Right lobe of liver (tissue), 4 donors: ENCODE measurements at regions not wholly inside any gene's neighbourhood (a gene's known extent, or its start where the extent isn't known, plus 50 kb on each side); places are given as distances from the start of the nearest gene placed in this dataset.

Source experiments
- POLR2A ChIP-seq: fragments of 450-650 bp; IDR thresholded peaks from one replicate; pipeline ENCODE4 v1.6.1; 2017; ENCODE audit warnings: antibody characterized with exemption, mild to moderate bottlenecking
- TF ChIP-seq, protein P1 (sequence below), 4 donors: fragments of 200-600 bp in 3 of 4; fragments of 450-650 bp in 1 of 4; IDR thresholded peaks; one replicate each; pipeline versions ENCODE4 v1.5.1 to v1.8.0; 2016 to 2022; ENCODE audit warnings: antibody characterized with exemption in 4 of 4, mild to moderate bottlenecking in 2 of 4
- donor health status: DM: no; HTN: no; CAD: no.
- donor health status: DM: no; HTN: no; CAD: no.
- donor health status: DM: no; HTN: yes; CAD: no.

GRCh38 chr18:7341581-7342337, 110.9 kb downstream of the LRRC30 start:
- TF ChIP-seq, protein P1, sequence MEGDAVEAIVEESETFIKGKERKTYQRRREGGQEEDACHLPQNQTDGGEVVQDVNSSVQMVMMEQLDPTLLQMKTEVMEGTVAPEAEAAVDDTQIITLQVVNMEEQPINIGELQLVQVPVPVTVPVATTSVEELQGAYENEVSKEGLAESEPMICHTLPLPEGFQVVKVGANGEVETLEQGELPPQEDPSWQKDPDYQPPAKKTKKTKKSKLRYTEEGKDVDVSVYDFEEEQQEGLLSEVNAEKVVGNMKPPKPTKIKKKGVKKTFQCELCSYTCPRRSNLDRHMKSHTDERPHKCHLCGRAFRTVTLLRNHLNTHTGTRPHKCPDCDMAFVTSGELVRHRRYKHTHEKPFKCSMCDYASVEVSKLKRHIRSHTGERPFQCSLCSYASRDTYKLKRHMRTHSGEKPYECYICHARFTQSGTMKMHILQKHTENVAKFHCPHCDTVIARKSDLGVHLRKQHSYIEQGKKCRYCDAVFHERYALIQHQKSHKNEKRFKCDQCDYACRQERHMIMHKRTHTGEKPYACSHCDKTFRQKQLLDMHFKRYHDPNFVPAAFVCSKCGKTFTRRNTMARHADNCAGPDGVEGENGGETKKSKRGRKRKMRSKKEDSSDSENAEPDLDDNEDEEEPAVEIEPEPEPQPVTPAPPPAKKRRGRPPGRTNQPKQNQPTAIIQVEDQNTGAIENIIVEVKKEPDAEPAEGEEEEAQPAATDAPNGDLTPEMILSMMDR (IDR thresholded peaks at IDR 0.05) = no peak
- TF ChIP-seq POLR2A = no peak
